IPS-NIHi7 (cell line): ENCODE measurements at regions not wholly inside any gene's neighbourhood (a gene's known extent, or its start where the extent isn't known, plus 50 kb on each side); places are given as distances from the start of the nearest gene placed in this dataset.

ENCODE experiments used
- DNase-seq: peaks from one replicate; pipeline ENCODE4 v3.0.0; 2012; ENCODE audit warnings: mixed read lengths; ENCODE audit errors: extremely low spot score

GRCh38 chr6:90982581-90982980, 395.7 kb upstream of the MAP3K7 start:
- no peak for DNase-seq

GRCh38 chr6:90982051-90982450, 395.2 kb upstream of the MAP3K7 start:
- peak; percentile 30 for DNase-seq

GRCh38 chr6:90978046-90978445, 391.2 kb upstream of the MAP3K7 start:
- DNase-seq, result no peak

GRCh38 chr6:90977513-90977912, 390.6 kb upstream of the MAP3K7 start:
- DNase-seq, result no peak

- no peak for DNase-seq
These were observed 389.5 kb upstream of the MAP3K7 start for GRCh38 chr6:90976341-90976740.

GRCh38 chr6:90975741-90976140, 388.9 kb upstream of the MAP3K7 start:
- no peak for DNase-seq

GRCh38 chr6:90973188-90973587, 386.3 kb upstream of the MAP3K7 start:
- no peak for DNase-seq

GRCh38 chr6:90970672-90971071, 383.8 kb upstream of the MAP3K7 start:
- no peak for DNase-seq

- no peak for DNase-seq
These were observed 380.6 kb upstream of the MAP3K7 start for GRCh38 chr6:90967471-90967870.

GRCh38 chr6:90960324-90960723, 373.5 kb upstream of the MAP3K7 start:
- no peak for DNase-seq

- DNase-seq, result no peak
These were observed 368.4 kb upstream of the MAP3K7 start for GRCh38 chr6:90955246-90955645.

GRCh38 chr6:90953405-90954161, 366.7 kb upstream of the MAP3K7 start:
- DNase-seq, result no peak

- DNase-seq, result no peak
These were observed 365.3 kb upstream of the MAP3K7 start for GRCh38 chr6:90952176-90952575.

GRCh38 chr6:90948540-90948939, 361.7 kb upstream of the MAP3K7 start:
- no peak for DNase-seq

GRCh38 chr6:90947184-90948064, 360.6 kb upstream of the MAP3K7 start:
- no peak for DNase-seq

GRCh38 chr6:90941885-90942284, 355.0 kb upstream of the MAP3K7 start:
- DNase-seq, result no peak

GRCh38 chr6:90940812-90941481, 354.1 kb upstream of the MAP3K7 start:
- DNase-seq, result peak; percentile 45

- no peak for DNase-seq
These were observed 353.0 kb upstream of the MAP3K7 start for GRCh38 chr6:90939906-90940305.

GRCh38 chr6:90938122-90938521, 351.2 kb upstream of the MAP3K7 start:
- DNase-seq, result no peak

- DNase-seq, result peak; percentile 20
These were observed 349.4 kb upstream of the MAP3K7 start for GRCh38 chr6:90936286-90936685.

GRCh38 chr6:90934966-90935365, 348.1 kb upstream of the MAP3K7 start:
- no peak for DNase-seq

GRCh38 chr6:90934081-90934480, 347.2 kb upstream of the MAP3K7 start:
- DNase-seq, result no peak
